ENCODE measurements at regions not wholly inside any gene's neighbourhood (a gene's known extent, or its start where the extent isn't known, plus 50 kb on each side); places are given as distances from the start of the nearest gene placed in this dataset.

GRCh38 chr22:36084717-36085116 lies 56.1 kb upstream of the RBFOX2 start:
- H3T11ph ChIP-seq (ENCODE audit: low read length), result no peak overlapping the region
- Mint-ChIP-seq H3K27me3 (ENCODE audit: low read depth) (peaks cover 1% of the 10 kb centered on the region), H3K4me1 (peaks cover 12 to 17% of the 10 kb centered on the region in 2 experiments), H3K27ac (no peak overlapping the region), H3K9me3 (no peaks in the 10 kb centered on the region), H3K36me3 (ENCODE audit: insufficient read depth in 1 of 3, low read depth in 3 of 3) (peaks cover 0 to 2% (median 0%) of the 10 kb centered on the region in 3 experiments; a peak in 1 of 7 replicates), H3K4me3 (no peak overlapping the region)
- H3K4ac ChIP-seq (ENCODE audit: low read depth, low read length), result no peak overlapping the region
- no peaks in the 10 kb centered on the region for H3K27me3 ChIP-seq (ENCODE audit: insufficient read depth, low read length)
- H3K79me1 ChIP-seq (ENCODE audit: insufficient read depth, low read depth, low read length, poor library complexity, severe bottlenecking), result no peaks in the 10 kb centered on the region
- no peaks in the 10 kb centered on the region for H3K9me3 ChIP-seq (ENCODE audit: control insufficient read depth, low read depth, low read length)
- TF ChIP-seq, protein P1, sequence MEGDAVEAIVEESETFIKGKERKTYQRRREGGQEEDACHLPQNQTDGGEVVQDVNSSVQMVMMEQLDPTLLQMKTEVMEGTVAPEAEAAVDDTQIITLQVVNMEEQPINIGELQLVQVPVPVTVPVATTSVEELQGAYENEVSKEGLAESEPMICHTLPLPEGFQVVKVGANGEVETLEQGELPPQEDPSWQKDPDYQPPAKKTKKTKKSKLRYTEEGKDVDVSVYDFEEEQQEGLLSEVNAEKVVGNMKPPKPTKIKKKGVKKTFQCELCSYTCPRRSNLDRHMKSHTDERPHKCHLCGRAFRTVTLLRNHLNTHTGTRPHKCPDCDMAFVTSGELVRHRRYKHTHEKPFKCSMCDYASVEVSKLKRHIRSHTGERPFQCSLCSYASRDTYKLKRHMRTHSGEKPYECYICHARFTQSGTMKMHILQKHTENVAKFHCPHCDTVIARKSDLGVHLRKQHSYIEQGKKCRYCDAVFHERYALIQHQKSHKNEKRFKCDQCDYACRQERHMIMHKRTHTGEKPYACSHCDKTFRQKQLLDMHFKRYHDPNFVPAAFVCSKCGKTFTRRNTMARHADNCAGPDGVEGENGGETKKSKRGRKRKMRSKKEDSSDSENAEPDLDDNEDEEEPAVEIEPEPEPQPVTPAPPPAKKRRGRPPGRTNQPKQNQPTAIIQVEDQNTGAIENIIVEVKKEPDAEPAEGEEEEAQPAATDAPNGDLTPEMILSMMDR (conservative IDR thresholded peaks at IDR 0.05), result no peak
- no peak overlapping the region for H4K5ac ChIP-seq (ENCODE audit: insufficient read length, low read depth, low read length)
- H3K4me1 ChIP-seq (ENCODE audit: insufficient read depth, low read length), result no peaks in the 10 kb centered on the region
- H3K23ac ChIP-seq (ENCODE audit: insufficient read length, low read depth, low read length), result no peak overlapping the region
- H3K14ac ChIP-seq (ENCODE audit: insufficient read depth, low read length), result no peak overlapping the region; the same call in 1 of the 2 replicates
- no peaks in the 10 kb centered on the region for H4K20me1 ChIP-seq (ENCODE audit: control insufficient read depth, insufficient read depth, insufficient read length)
- no peaks in the 10 kb centered on the region for H3K79me2 ChIP-seq (ENCODE audit: insufficient read depth, low read length)
- WGBS (ENCODE audit: extremely low coverage, insufficient read length, low lambda C conversion rate), result no CpG with 5 or more reads among the region's 5 CpGs
- H2BK5ac ChIP-seq (ENCODE audit: insufficient read length, low read length), result no peak overlapping the region
- DNase-seq, result no peak
- no peak overlapping the region for H2AK5ac ChIP-seq (ENCODE audit: insufficient read length, low read length)
- H2BK20ac ChIP-seq (ENCODE audit: low read depth, low read length, poor library complexity, severe bottlenecking), result no peak overlapping the region
- H3K18ac ChIP-seq (ENCODE audit: insufficient read length, low read depth, low read length), result no peak overlapping the region
- no peak overlapping the region for H3K56ac ChIP-seq (ENCODE audit: insufficient read length, low read depth, low read length)
- H3K4me2 ChIP-seq (ENCODE audit: insufficient read depth, insufficient read length, low read length), result no peak overlapping the region
- no peak overlapping the region for H3K27ac ChIP-seq (ENCODE audit: insufficient read length, low read depth, low read length)
- no peak overlapping the region for H4K91ac ChIP-seq (ENCODE audit: insufficient read length, low read depth, low read length)
- H2BK15ac ChIP-seq (ENCODE audit: low read depth, low read length), result no peak overlapping the region
- no peak overlapping the region for H2BK12ac ChIP-seq (ENCODE audit: insufficient read length, low read depth, low read length)
- H2AFZ ChIP-seq (ENCODE audit: low read length), result no peak overlapping the region
- no peak overlapping the region for H2BK120ac ChIP-seq (ENCODE audit: low read depth, low read length, poor library complexity, severe bottlenecking)
- H4K8ac ChIP-seq (replicated peaks; ENCODE audit: insufficient read length, low read depth, low read length), result no peak overlapping the region
- H3K23me2 ChIP-seq (ENCODE audit: insufficient read length, low read depth, low read length, poor library complexity, severe bottlenecking), result peaks cover 2% of the 10 kb centered on the region
- H3K9ac ChIP-seq (ENCODE audit: extremely low read depth, insufficient read length, low read length), result no peak overlapping the region
